PC-3 (cell line): ENCODE measurements at regions not wholly inside any gene's neighbourhood (a gene's known extent, or its start where the extent isn't known, plus 50 kb on each side); places are given as distances from the start of the nearest gene placed in this dataset.

Experiments
- EZH2 ChIP-seq: fragments of 300-600 bp; sonication (generic); IDR thresholded peaks from one replicate; pipeline ENCODE4 v1.6.1; 2017; ENCODE audit warnings: antibody characterized with exemption, mild to moderate bottlenecking, low read length; ENCODE audit not compliant: unreplicated experiment
- EZH2phosphoT487 ChIP-seq: fragments of 300-600 bp; sonication (generic); IDR thresholded peaks from 2 replicates; pipeline ENCODE4 v1.6.1; 2018; ENCODE audit warnings: mild to moderate bottlenecking, antibody characterized with exemption, low read length, borderline replicate concordance
- TF ChIP-seq, protein P1 (sequence below): fragments of 300-600 bp; sonication (generic); conservative IDR thresholded peaks from 2 replicates; pipeline ENCODE4 v1.5.1; 2017; ENCODE audit warnings: antibody characterized with exemption, low read depth, mild to moderate bottlenecking, low read length

DNA sequence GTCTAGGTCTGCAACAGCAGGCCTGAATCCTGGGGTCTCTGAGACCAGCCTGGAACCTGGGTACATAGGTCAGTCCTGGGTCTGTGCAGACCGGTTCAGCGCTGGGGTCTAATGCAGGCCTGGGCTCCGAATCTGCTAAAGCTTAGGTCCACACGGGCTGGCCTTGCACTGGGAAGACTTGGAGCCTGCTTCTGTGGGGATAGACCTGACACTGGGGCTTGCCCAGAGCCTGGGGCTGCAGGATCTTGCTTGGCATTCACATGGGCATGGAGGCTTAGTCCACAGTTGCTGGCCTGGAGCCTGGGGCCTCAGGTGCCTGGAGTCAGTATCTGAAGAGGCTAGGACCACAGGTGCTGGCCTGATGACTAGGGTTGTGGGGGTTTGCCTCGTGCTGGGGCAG, 369.8 kb upstream of the SEL1L start:
- TF ChIP-seq, protein P1, sequence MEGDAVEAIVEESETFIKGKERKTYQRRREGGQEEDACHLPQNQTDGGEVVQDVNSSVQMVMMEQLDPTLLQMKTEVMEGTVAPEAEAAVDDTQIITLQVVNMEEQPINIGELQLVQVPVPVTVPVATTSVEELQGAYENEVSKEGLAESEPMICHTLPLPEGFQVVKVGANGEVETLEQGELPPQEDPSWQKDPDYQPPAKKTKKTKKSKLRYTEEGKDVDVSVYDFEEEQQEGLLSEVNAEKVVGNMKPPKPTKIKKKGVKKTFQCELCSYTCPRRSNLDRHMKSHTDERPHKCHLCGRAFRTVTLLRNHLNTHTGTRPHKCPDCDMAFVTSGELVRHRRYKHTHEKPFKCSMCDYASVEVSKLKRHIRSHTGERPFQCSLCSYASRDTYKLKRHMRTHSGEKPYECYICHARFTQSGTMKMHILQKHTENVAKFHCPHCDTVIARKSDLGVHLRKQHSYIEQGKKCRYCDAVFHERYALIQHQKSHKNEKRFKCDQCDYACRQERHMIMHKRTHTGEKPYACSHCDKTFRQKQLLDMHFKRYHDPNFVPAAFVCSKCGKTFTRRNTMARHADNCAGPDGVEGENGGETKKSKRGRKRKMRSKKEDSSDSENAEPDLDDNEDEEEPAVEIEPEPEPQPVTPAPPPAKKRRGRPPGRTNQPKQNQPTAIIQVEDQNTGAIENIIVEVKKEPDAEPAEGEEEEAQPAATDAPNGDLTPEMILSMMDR = no peak
- TF ChIP-seq EZH2phosphoT487 (no peak), EZH2 (no peak)
